Keratinocyte (primary cell): ENCODE measurements at regions not wholly inside any gene's neighbourhood (a gene's known extent, or its start where the extent isn't known, plus 50 kb on each side); places are given as distances from the start of the nearest gene placed in this dataset.

ENCODE experiments used
- DNase-seq: peaks from one replicate; pipeline ENCODE4 v3.0.0-alpha.2; 2011; ENCODE audit warnings: low read depth, missing footprints, low spot score
- FAIRE-seq: peaks from 2 replicates; lab custom pipeline; 2011; peaks lifted over from hg19 to GRCh38; lab: Jason Lieb, UNC
- H2AFZ ChIP-seq: 2 replicates; pipeline ENCODE4 v1.6.0; 2012; ENCODE audit warnings: low read length, control low read depth, inconsistent platforms; ENCODE audit not compliant: control insufficient read depth
- H3K27ac ChIP-seq: 2 replicates; pipeline ENCODE4 v1.5.1; 2011; ENCODE audit warnings: low read length; ENCODE audit not compliant: control insufficient read depth, insufficient read depth
- H3K27me3 ChIP-seq: 3 replicates; pipeline ENCODE4 v1.6.0; 2011; ENCODE audit warnings: low read length; ENCODE audit not compliant: control insufficient read depth, insufficient read depth; ENCODE audit errors: extremely low read depth
- H3K36me3 ChIP-seq, 2 experiments: 2 replicates in 1 of 2; 3 replicates in 1 of 2; pipeline ENCODE4 v1.5.1; 2011; ENCODE audit warnings: low read length in 2 of 2, mild to moderate bottlenecking in 1 of 2; ENCODE audit not compliant: control insufficient read depth in 2 of 2, insufficient read depth in 2 of 2; ENCODE audit errors: extremely low read depth in 1 of 2
- H3K4me1 ChIP-seq: 3 replicates; pipeline ENCODE4 v1.5.1; 2011; ENCODE audit warnings: low read length; ENCODE audit not compliant: control insufficient read depth, insufficient read depth; ENCODE audit errors: extremely low read depth
- H3K4me2 ChIP-seq: 3 replicates; pipeline ENCODE4 v1.6.0; 2011; ENCODE audit warnings: low read depth, low read length; ENCODE audit not compliant: control insufficient read depth, insufficient read depth; ENCODE audit errors: extremely low read depth
- H3K4me3 ChIP-seq, 3 experiments: fragments of 200-600 bp in 1 of 3; sonication (generic) in 1 of 3; 2 replicates in 2 of 3; 3 replicates in 1 of 3; pipeline ENCODE4 v1.5.1; 2011 to 2016; ENCODE audit warnings: low read length in 3 of 3, mild to moderate bottlenecking in 3 of 3, control low read depth in 2 of 3, inconsistent platforms in 1 of 3, low read depth in 1 of 3, mixed read lengths in 1 of 3, mixed run types in 1 of 3, moderate library complexity in 1 of 3; ENCODE audit not compliant: control insufficient read depth in 2 of 3, insufficient read depth in 2 of 3; ENCODE audit errors: extremely low read depth in 1 of 3
- H3K79me2 ChIP-seq: 2 replicates; pipeline ENCODE4 v1.6.0; 2012; ENCODE audit warnings: low read length; ENCODE audit not compliant: control insufficient read depth, insufficient read depth
- H3K9ac ChIP-seq: 3 replicates; pipeline ENCODE4 v1.6.0; 2011; ENCODE audit warnings: low read length; ENCODE audit not compliant: control insufficient read depth, insufficient read depth; ENCODE audit errors: extremely low read depth
- H3K9me1 ChIP-seq: 3 replicates; pipeline ENCODE4 v1.6.0; 2011; ENCODE audit warnings: low read length; ENCODE audit not compliant: control insufficient read depth, insufficient read depth; ENCODE audit errors: extremely low read depth
- H3K9me3 ChIP-seq: 2 replicates; pipeline ENCODE4 v1.5.1; 2012; ENCODE audit warnings: low read depth, low read length; ENCODE audit not compliant: control insufficient read depth
- H4K20me1 ChIP-seq: 3 replicates; pipeline ENCODE4 v1.6.0; 2011; ENCODE audit warnings: low read length; ENCODE audit not compliant: control insufficient read depth, insufficient read depth; ENCODE audit errors: extremely low read depth
- CTCF ChIP-seq, 3 experiments: IDR thresholded peaks in 1 of 3; conservative IDR thresholded peaks in 1 of 3; optimal IDR thresholded peaks in 1 of 3; 2 replicates in 2 of 3; 3 replicates in 1 of 3; pipeline versions ENCODE3 to v1.5.1; 2011; ENCODE audit warnings: low read length in 3 of 3, mild to moderate bottlenecking in 3 of 3, moderate library complexity in 2 of 3, control low read depth in 1 of 3, inconsistent platforms in 1 of 3; ENCODE audit not compliant: insufficient read depth in 2 of 3; ENCODE audit errors: extremely low read depth in 1 of 3
- EZH2 ChIP-seq: IDR thresholded peaks from one replicate; pipeline ENCODE4 v1.6.1; 2012; ENCODE audit warnings: inconsistent platforms, mild to moderate bottlenecking, low read length, moderate library complexity
- dilution Hi-C: fragments of 300-500 bp; cut with MboI; formaldehyde crosslinking; loops from one replicate; pipeline ENCODE4 v1.7.0; 2020; ENCODE audit warnings: low sequenced_read_pairs; ENCODE audit not compliant: extremely low pct_ligation_motif_present

- DNase-seq: no peak
- Histone ChIP-seq H3K36me3 (no peaks in the 10 kb centered on the region), H2AFZ (no peak overlapping the region), H3K79me2 (no peaks in the 10 kb centered on the region), H3K9ac (no peak overlapping the region), H3K4me2 (no peak overlapping the region), H3K4me3 (no peak overlapping the region), H3K9me1 (no peaks in the 10 kb centered on the region), H4K20me1 (no peaks in the 10 kb centered on the region), H3K27ac (no peak overlapping the region), H3K27me3 (no peaks in the 10 kb centered on the region), H3K4me1 (no peaks in the 10 kb centered on the region), H3K9me3 (no peaks in the 10 kb centered on the region)
- no peak for FAIRE-seq
- dilution Hi-C loops: no loop called here
- TF ChIP-seq EZH2: no peak
- TF ChIP-seq CTCF (optimal IDR thresholded peaks at IDR 0.05 in 1 of 3, IDR thresholded peaks at IDR 0.05 in 1 of 3, conservative IDR thresholded peaks at IDR 0.05 in 1 of 3; ENCODE audit: extremely low read depth in 1 of 3, insufficient read depth in 2 of 3, low read length in 3 of 3): no peak
Observed at GRCh38 chr3:139838269-139838957, 96.6 kb upstream of the CLSTN2 start.

GRCh38 chr3:139836698-139837464, 98.1 kb upstream of the CLSTN2 start:
- no peaks in the 10 kb centered on the region for H3K9me1 ChIP-seq
- no peak for FAIRE-seq
- no peaks in the 10 kb centered on the region for H4K20me1 ChIP-seq
- H3K36me3 ChIP-seq: no peaks in the 10 kb centered on the region
- no peak overlapping the region for H3K27ac ChIP-seq
- H3K27me3 ChIP-seq: peaks cover 6% of the 10 kb centered on the region
- H3K4me2 ChIP-seq: no peak overlapping the region
- no peaks in the 10 kb centered on the region for H3K9me3 ChIP-seq
- dilution Hi-C loops: no loop called here
- H3K4me1 ChIP-seq: no peaks in the 10 kb centered on the region
- DNase-seq: no peak
- no peak overlapping the region for H2AFZ ChIP-seq
- no peak for TF ChIP-seq EZH2
- TF ChIP-seq CTCF (optimal IDR thresholded peaks at IDR 0.05 in 1 of 3, IDR thresholded peaks at IDR 0.05 in 1 of 3, conservative IDR thresholded peaks at IDR 0.05 in 1 of 3; ENCODE audit: extremely low read depth in 1 of 3, insufficient read depth in 2 of 3, low read length in 3 of 3): no peak
- no peak overlapping the region for H3K4me3 ChIP-seq
- no peak overlapping the region for H3K9ac ChIP-seq
- H3K79me2 ChIP-seq: no peaks in the 10 kb centered on the region
